Colonic mucosa (tissue), 4 donors: ENCODE measurements at regions not wholly inside any gene's neighbourhood (a gene's known extent, or its start where the extent isn't known, plus 50 kb on each side); places are given as distances from the start of the nearest gene placed in this dataset.

Source experiments
- DNase-seq: peaks from one replicate; pipeline ENCODE4 v3.0.0-alpha.2; 2020
- H3K27ac ChIP-seq: fragments of 200-600 bp; one replicate; pipeline ENCODE4 v1.8.0; 2021
- H3K27me3 ChIP-seq: fragments of 200-600 bp; one replicate; pipeline ENCODE4 v1.8.0; 2021
- H3K36me3 ChIP-seq: fragments of 200-600 bp; one replicate; pipeline ENCODE4 v1.8.0; 2021
- H3K4me1 ChIP-seq: fragments of 200-600 bp; one replicate; pipeline ENCODE4 v1.8.0; 2021; ENCODE audit warnings: mild to moderate bottlenecking
- H3K4me3 ChIP-seq: fragments of 200-600 bp; one replicate; pipeline ENCODE4 v1.8.0; 2021
- H3K9ac ChIP-seq, 2 donors: one replicate each; pipeline ENCODE4 v1.7.0; 2013; ENCODE audit warnings: control low read depth in 2 of 2, low read depth in 2 of 2, low read length in 2 of 2
- H3K9me3 ChIP-seq: fragments of 200-600 bp; one replicate; pipeline ENCODE4 v1.8.0; 2021
- intact Hi-C: fragments of 100-400 bp; cut with DNase I; formaldehyde crosslinking; loops from one replicate; pipeline ENCODE4 v1.14.1; 2022
- TF ChIP-seq, protein P1 (sequence below): fragments of 200-600 bp; IDR thresholded peaks from one replicate; pipeline ENCODE4 v1.8.0; 2022; ENCODE audit warnings: antibody characterized with exemption, mild to moderate bottlenecking
- donor health status: healthy.
- donor health status: DM: no; HTN: no; CAD: no.
- donor health status: DM: no; HTN: no; CAD: no.

DNA sequence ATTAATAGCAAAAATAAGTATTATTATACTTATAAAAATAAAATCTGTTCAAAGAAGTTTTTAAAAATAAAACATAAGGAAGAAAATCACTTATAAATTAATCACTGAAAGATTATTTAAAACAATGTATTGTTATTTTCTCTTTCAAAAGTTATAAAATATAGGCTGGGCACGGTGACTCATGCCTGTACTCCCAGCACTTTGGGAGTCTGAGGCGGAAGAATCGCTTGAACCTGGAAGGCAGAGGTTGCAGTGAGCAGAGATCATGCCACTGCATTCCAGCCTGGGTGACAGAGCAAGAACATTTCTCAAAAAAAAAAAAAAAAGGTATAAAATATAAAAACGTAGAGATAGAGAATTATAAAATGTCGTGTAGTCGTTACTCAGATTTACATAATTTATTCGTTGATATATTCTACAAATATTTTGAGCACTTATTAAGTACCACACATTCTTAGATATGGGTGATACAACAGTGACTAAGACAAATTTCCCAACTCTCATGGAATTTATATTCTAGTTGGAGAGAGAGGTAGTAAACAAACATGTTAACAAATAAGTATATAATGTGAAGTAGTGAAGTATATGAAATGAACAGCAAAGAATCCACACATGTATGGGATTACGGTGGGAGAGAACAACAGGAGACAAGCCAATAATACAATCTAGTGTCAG, 1030.0 kb downstream of the SORCS1 start:
- Histone ChIP-seq H3K4me3 (no peak overlapping the region), H3K9me3 (no peaks in the 10 kb centered on the region), H3K36me3 (no peaks in the 10 kb centered on the region), H3K9ac (no peak overlapping the region), H3K27ac (no peak overlapping the region), H3K4me1 (no peaks in the 10 kb centered on the region), H3K27me3 (no peaks in the 10 kb centered on the region)
- TF ChIP-seq, protein P1, sequence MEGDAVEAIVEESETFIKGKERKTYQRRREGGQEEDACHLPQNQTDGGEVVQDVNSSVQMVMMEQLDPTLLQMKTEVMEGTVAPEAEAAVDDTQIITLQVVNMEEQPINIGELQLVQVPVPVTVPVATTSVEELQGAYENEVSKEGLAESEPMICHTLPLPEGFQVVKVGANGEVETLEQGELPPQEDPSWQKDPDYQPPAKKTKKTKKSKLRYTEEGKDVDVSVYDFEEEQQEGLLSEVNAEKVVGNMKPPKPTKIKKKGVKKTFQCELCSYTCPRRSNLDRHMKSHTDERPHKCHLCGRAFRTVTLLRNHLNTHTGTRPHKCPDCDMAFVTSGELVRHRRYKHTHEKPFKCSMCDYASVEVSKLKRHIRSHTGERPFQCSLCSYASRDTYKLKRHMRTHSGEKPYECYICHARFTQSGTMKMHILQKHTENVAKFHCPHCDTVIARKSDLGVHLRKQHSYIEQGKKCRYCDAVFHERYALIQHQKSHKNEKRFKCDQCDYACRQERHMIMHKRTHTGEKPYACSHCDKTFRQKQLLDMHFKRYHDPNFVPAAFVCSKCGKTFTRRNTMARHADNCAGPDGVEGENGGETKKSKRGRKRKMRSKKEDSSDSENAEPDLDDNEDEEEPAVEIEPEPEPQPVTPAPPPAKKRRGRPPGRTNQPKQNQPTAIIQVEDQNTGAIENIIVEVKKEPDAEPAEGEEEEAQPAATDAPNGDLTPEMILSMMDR: no peak
- intact Hi-C loops: no loop called here
- DNase-seq: no peak

DNA sequence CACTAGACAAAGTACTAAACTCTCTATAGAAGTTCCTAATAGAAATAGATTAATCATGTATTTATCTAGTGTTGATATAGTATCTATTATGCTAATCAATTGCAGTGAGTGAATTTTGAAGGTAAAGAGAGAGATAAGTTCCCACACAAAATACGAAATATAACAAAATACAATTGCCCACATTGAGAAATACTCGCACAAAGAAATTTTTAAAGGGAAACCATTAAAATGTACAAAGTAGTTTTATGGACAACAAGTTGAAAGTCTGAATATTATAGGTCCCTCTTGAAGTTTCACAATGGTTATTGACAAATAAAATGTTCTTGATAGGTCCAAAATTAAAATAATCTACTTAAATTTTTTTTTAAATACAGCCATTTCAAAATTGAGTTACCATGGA, 1031.1 kb downstream of the SORCS1 start:
- TF ChIP-seq, protein P1: no peak
- H3K4me1 ChIP-seq: no peaks in the 10 kb centered on the region
- no peaks in the 10 kb centered on the region for H3K27me3 ChIP-seq
- intact Hi-C loops: no loop called here
- H3K36me3 ChIP-seq: no peaks in the 10 kb centered on the region
- H3K27ac ChIP-seq: no peak overlapping the region
- no peaks in the 10 kb centered on the region for H3K9me3 ChIP-seq
- DNase-seq: no peak
- H3K9ac ChIP-seq: no peak overlapping the region
- no peak overlapping the region for H3K4me3 ChIP-seq

DNA sequence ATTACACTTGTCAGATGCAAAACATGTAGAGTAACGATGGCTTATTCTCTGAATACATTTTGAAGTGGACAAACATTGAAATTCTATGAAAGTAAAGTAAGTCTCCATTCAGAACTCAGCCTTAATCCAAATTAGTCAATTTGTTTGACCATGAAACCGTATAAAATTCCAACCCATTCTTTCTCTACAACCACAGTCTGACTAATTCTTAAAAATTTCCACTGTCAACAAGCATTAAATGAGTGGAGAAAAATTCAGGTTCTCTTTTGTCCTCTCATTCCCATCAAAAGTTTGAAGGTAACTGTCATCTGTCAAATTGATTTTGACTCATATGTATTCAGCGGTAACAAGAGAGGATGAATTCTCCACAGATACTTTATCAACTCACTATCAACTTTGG, 1031.5 kb downstream of the SORCS1 start:
- TF ChIP-seq, protein P1: no peak
- H3K27me3 ChIP-seq: no peaks in the 10 kb centered on the region
- H3K9ac ChIP-seq: no peak overlapping the region
- no peaks in the 10 kb centered on the region for H3K9me3 ChIP-seq
- DNase-seq: no peak
- H3K4me1 ChIP-seq: no peaks in the 10 kb centered on the region
- no peaks in the 10 kb centered on the region for H3K36me3 ChIP-seq
- no peak overlapping the region for H3K4me3 ChIP-seq
- intact Hi-C loops: no loop called here
- no peak overlapping the region for H3K27ac ChIP-seq

DNA sequence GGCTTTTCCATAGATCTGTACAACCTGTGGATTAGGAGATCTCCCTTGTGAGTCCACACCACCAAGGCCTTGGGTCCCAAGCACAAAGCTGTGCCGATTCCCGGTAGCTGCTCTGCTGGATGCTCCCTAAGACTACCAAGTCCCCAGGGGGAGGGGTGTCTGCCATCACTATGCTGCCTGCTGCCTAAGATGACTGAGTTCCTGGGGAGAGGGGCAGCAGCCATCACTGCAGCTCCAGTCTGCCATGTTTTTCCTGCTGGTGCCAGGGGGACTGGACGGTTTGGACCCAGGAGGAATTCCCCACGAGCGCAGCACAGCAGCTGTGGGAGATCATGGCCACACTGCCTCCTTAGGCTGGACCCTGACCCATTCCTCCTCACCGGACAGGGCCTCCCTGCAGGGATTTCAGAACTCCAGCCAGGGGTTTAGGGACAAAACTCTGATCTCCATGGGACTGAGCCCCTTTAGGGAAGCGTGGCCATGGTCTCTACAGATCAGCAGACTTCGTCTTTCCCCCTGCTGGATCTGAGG, 1049.8 kb downstream of the SORCS1 start:
- Histone ChIP-seq H3K4me1 (no peaks in the 10 kb centered on the region), H3K36me3 (no peaks in the 10 kb centered on the region), H3K9ac (no peak overlapping the region), H3K9me3 (no peaks in the 10 kb centered on the region), H3K4me3 (no peak overlapping the region), H3K27ac (no peak overlapping the region), H3K27me3 (no peaks in the 10 kb centered on the region)
- DNase-seq: no peak
- intact Hi-C loops: no loop called here
- TF ChIP-seq, protein P1: no peak

DNA sequence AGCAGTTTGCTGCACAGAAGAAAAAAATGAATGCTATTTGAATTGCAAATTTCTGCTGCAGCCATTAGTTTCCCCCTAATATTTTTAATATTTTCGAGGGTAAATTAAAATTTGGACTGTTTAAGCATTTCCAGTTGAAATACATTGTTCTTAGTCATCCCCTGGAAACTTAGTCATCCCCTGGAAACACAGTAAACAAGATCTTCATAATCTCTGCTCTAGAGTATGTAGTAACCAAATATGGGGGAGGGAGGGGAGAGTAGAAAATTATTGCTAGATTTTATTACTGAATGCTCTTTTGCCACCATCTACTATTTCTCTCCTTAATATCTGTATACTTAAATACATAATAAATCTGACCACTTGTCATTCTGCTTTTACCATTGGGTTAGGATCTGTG, 1053.3 kb downstream of the SORCS1 start:
- Histone ChIP-seq H3K9me3 (no peaks in the 10 kb centered on the region), H3K36me3 (no peaks in the 10 kb centered on the region), H3K9ac (no peak overlapping the region), H3K27ac (no peak overlapping the region), H3K4me3 (no peak overlapping the region), H3K4me1 (no peaks in the 10 kb centered on the region), H3K27me3 (no peaks in the 10 kb centered on the region)
- no peak for DNase-seq
- intact Hi-C loops: no loop called here
- TF ChIP-seq, protein P1: no peak
